Vagina (tissue), 2 donors: ENCODE measurements at regions not wholly inside any gene's neighbourhood (a gene's known extent, or its start where the extent isn't known, plus 50 kb on each side); places are given as distances from the start of the nearest gene placed in this dataset.

Source experiments
- DNase-seq, 2 donors: peaks; one replicate each; pipeline ENCODE4 v3.0.0-alpha.2; 2017; ENCODE audit errors: extremely low spot score in 2 of 2
- H3K27ac ChIP-seq: fragments of 200-600 bp; sonication (generic); one replicate; pipeline ENCODE4 v1.5.1; 2019
- H3K27me3 ChIP-seq: fragments of 200-600 bp; sonication (generic); one replicate; pipeline ENCODE4 v1.5.1; 2019
- H3K36me3 ChIP-seq, 2 donors: fragments of 200-600 bp; sonication (generic); one replicate each; pipeline ENCODE4 v1.5.1; 2017 to 2019
- H3K4me1 ChIP-seq: fragments of 200-600 bp; sonication (generic); one replicate; pipeline ENCODE4 v1.5.1; 2019
- H3K4me3 ChIP-seq, 2 donors: fragments of 200-600 bp; sonication (generic); 1 replicate in 1 of 2; 2 replicates in 1 of 2; pipeline ENCODE4 v1.5.1; 2016 to 2019
- H3K9me3 ChIP-seq: fragments of 200-600 bp; sonication (generic); one replicate; pipeline ENCODE4 v1.5.1; 2019
- CTCF ChIP-seq, 3 experiments: fragments of 450-650 bp in 2 of 3; fragments of 200-600 bp in 1 of 3; sonication (generic) in 1 of 3; IDR thresholded peaks; one replicate each; pipeline ENCODE4 v1.5.1; 2017 to 2019; ENCODE audit warnings: antibody characterized with exemption in 3 of 3, mild to moderate bottlenecking in 2 of 3, moderate library complexity in 2 of 3
- POLR2A ChIP-seq, 2 donors: fragments of 450-650 bp; IDR thresholded peaks; one replicate each; pipeline ENCODE4 v1.6.1; 2017; ENCODE audit warnings: antibody characterized with exemption in 2 of 2, mild to moderate bottlenecking in 2 of 2, moderate library complexity in 2 of 2
- POLR2AphosphoS5 ChIP-seq, 2 donors: sonication (generic); formaldehyde crosslinking; IDR thresholded peaks; one replicate each; pipeline ENCODE4 v1.9.0; 2017; ENCODE audit warnings: antibody characterized with exemption in 2 of 2, mild to moderate bottlenecking in 2 of 2, low read depth in 1 of 2; ENCODE audit not compliant: insufficient read depth in 1 of 2
- intact Hi-C: fragments of 100-400 bp; cut with DNase I; formaldehyde crosslinking; loops from one replicate; pipeline ENCODE4 v1.15.1; 2023

DNA sequence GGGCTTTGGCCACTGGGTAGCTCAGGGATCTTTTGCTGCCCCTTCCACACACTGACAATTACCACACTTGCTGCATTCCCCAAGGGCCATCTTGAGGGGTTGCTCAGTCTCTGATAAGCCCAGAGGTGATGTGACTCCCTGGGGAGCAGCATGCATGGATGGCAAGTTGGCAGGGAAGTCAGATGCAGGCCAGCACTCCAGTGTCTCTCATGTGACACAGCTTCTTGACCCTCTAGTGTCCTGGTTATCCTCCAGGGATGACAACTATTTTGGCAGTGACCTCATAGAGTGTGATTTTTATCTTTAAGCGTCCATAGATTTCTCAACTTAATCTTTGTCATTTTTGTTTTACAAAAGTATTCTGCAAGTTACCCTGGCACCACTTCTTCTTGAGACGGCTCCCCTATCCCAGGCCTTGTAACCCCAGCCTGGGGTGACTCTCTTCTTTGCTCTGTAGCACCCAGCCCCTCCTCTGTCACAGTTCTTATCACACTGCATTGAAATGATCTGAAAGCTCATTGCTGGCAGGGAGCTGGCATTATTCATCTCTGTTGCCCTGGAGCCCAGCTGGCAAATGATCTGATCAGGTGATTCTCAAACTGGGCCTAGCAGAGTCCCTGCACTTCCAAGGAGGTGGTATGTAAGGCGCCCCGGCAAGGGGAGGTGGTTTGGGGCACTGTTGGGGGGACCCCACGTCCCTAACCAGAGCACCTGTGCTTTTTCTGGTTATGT is 72.6 kb downstream of the TENT5C start:
- H3K4me3 ChIP-seq = no peak overlapping the region
- H3K4me1 ChIP-seq = no peaks in the 10 kb centered on the region
- intact Hi-C loops = no loop called here
- H3K27ac ChIP-seq = no peak overlapping the region
- peak in 1 of 2 donors; percentile 62 for DNase-seq
- H3K9me3 ChIP-seq = no peaks in the 10 kb centered on the region
- TF ChIP-seq POLR2A (IDR thresholded peaks at IDR 0.05) = no peak
- TF ChIP-seq POLR2AphosphoS5 (IDR thresholded peaks at IDR 0.05; ENCODE audit: insufficient read depth in 1 of 2, low read depth in 1 of 2) = no peak
- no peak for TF ChIP-seq CTCF (IDR thresholded peaks at IDR 0.05)
- H3K36me3 ChIP-seq = no peaks in the 10 kb centered on the region
- no peaks in the 10 kb centered on the region for H3K27me3 ChIP-seq

DNA sequence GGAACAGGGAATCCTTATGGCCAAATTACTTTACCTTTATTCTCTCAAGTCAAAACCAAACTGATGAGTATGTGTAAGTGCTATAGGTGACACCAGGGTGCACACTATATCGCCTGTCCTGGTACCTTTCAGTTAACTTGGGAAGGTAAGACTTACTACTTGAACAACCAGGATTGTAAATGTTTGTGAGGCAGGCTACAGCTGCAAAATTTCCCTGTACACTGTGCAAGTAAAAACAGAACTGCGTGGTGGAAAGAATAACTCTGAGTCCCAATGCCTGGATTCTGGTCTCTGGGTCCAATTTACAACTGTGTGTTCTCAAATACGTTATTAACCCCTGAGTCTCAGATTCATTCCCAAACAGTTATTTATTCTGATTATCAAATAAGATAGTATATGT is 73.5 kb downstream of the TENT5C start:
- Histone ChIP-seq H3K4me1 (no peaks in the 10 kb centered on the region), H3K36me3 (no peaks in the 10 kb centered on the region), H3K27me3 (no peaks in the 10 kb centered on the region), H3K27ac (no peak overlapping the region), H3K4me3 (no peak overlapping the region), H3K9me3 (no peaks in the 10 kb centered on the region)
- no peak for TF ChIP-seq POLR2AphosphoS5 (IDR thresholded peaks at IDR 0.05; ENCODE audit: insufficient read depth in 1 of 2, low read depth in 1 of 2)
- TF ChIP-seq POLR2A (IDR thresholded peaks at IDR 0.05) = no peak
- no peak for TF ChIP-seq CTCF (IDR thresholded peaks at IDR 0.05)
- DNase-seq = peak in 1 of 2 donors; percentile 32
- intact Hi-C loops = no loop called here

DNA sequence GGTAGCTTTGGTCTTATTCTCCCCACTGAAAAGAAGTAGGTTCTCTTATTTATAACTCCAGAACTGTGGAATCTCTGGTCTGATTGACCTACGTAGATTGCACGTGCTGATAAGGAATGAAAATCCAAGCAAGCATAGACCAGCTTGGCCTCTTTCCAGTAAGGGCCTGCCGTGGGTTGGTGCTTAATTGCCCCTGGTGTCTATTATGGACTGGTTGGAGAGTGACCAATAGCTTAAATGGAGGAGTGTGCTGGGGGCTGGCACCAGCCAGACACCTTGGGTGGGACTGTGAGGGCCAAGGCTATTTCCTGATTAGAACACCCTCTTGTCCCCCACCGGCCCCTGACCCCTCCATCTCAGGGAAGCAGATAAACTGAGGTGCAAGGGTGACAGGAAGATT is 74.0 kb downstream of the TENT5C start:
- H3K4me1 ChIP-seq = no peaks in the 10 kb centered on the region
- intact Hi-C loops = no loop called here
- TF ChIP-seq POLR2AphosphoS5 (IDR thresholded peaks at IDR 0.05; ENCODE audit: insufficient read depth in 1 of 2, low read depth in 1 of 2) (no peak), POLR2A (IDR thresholded peaks at IDR 0.05) (no peak), CTCF (IDR thresholded peaks at IDR 0.05) (no peak)
- H3K4me3 ChIP-seq = no peak overlapping the region
- peak in 1 of 2 donors; percentile 67 for DNase-seq
- H3K36me3 ChIP-seq = no peaks in the 10 kb centered on the region
- H3K27ac ChIP-seq = no peak overlapping the region
- H3K27me3 ChIP-seq = no peaks in the 10 kb centered on the region
- no peaks in the 10 kb centered on the region for H3K9me3 ChIP-seq

DNA sequence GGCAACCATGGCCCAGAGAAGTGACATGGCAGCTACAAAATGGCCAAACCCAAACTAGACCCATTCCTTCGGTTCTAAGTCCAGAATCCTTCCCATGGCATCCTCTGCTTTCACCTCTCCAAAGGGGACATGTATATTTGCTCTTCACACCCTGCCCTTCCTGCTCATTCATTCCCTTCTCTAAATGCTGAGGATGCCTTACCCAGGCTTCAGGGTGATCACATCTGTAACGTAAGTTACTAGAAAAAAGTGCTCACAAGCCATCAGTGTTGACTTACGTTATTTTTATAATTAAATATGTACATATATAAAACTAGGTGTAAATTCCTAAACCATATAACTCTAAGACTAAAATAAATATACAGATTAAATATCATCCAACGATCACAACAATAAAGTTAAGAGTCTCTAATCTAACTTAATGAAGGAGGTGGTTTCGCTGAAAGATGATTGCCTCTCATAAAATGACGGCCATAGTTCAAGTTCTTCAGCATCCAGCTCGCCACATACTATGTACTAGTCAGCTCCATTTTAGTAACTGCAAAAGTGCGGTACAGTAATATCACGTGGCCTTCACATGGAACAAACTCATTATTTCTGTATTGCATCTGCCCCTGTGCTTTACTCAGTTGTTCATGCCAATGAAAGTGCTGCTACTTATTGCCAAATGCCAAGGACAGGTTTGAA is 74.6 kb downstream of the TENT5C start:
- no peak for DNase-seq
- TF ChIP-seq CTCF (IDR thresholded peaks at IDR 0.05) (no peak), POLR2A (IDR thresholded peaks at IDR 0.05) (no peak), POLR2AphosphoS5 (IDR thresholded peaks at IDR 0.05; ENCODE audit: insufficient read depth in 1 of 2, low read depth in 1 of 2) (no peak)
- Histone ChIP-seq H3K27ac (no peak overlapping the region), H3K4me1 (no peaks in the 10 kb centered on the region), H3K9me3 (no peaks in the 10 kb centered on the region), H3K4me3 (no peak overlapping the region), H3K36me3 (no peaks in the 10 kb centered on the region), H3K27me3 (no peaks in the 10 kb centered on the region)
- intact Hi-C loops = no loop called here
